Stimulated activated CD4-positive, alpha-beta T cell treated with anti-CD3 and anti-CD28 coated beads, Interleukin-12 subunit alpha, Interleukin-12 subunit beta, amount 100 ng/mL, for 48 hours (primary cell): ENCODE measurements at regions not wholly inside any gene's neighbourhood (a gene's known extent, or its start where the extent isn't known, plus 50 kb on each side); places are given as distances from the start of the nearest gene placed in this dataset.

Source experiments
- DNase-seq, 3 donors: peaks; one replicate each; pipeline ENCODE4 v3.0.0-alpha.2; 2020; ENCODE audit warnings: low read depth in 2 of 3, low spot score in 1 of 3

GRCh38 chr4:18816228-18816895 is 794.8 kb upstream of the LCORL start:
- no peak for DNase-seq

DNA sequence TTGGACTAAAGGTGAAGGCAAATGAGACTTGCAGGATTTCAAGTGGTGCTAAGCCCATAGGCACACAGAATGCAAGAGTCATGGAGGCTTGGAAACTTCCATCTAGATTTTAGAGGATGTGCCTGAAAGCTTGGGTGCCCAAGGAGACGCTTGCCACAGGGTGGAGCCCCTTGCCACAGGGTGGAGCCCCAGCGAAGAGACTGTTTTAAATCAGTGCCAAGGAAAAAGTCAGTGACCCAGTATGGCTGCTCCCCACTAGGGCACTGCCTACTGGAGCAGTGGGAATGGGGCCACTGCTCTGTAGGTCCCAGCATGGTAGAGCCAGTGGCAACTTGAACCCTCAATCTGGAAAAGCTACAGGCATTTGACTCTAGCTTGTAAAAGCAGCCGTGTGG is 794.2 kb upstream of the LCORL start:
- DNase-seq, result no peak

DNA sequence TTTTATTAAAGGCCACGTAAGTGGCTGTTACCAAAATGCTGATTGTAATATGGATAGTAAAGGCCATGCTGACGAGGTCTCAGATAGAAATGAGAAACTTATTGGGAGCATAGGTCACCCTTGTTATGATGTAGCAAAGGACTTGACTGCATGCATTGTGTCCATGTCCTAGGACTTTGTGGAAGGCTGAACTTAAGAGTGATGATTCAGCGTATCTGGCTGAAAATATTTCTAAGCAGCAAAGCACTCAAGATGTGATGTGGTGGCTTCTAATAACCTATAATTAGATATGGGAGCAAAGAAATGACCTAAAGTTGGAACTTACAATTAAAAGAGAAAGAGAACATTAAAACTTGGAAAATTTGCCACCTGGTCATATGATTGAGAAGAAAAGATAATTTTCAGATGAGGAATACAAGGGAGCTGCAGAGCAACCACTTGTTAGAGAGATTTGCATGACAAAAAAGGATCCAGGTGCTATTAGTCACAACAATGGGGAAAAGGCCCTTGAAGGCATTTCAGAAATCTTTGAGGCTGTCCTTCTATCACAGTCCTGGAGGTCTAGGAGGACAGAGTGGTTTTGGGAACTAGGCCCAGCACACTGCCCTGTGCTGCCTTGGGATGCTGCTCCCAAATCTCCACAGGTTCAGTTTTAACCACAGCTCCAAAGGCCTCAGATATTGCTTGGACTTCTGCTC is 793.7 kb upstream of the LCORL start:
- DNase-seq, result no peak

- no peak for DNase-seq
Observed at GRCh38 chr4:18813771-18814170, 792.2 kb upstream of the LCORL start.

- no peak for DNase-seq
Observed at GRCh38 chr4:18813055-18813454, 791.5 kb upstream of the LCORL start.

GRCh38 chr4:18803781-18804180 is 782.2 kb upstream of the LCORL start:
- DNase-seq, result no peak

- DNase-seq, result no peak
Observed at GRCh38 chr4:18798123-18798522, 776.6 kb upstream of the LCORL start.

DNA sequence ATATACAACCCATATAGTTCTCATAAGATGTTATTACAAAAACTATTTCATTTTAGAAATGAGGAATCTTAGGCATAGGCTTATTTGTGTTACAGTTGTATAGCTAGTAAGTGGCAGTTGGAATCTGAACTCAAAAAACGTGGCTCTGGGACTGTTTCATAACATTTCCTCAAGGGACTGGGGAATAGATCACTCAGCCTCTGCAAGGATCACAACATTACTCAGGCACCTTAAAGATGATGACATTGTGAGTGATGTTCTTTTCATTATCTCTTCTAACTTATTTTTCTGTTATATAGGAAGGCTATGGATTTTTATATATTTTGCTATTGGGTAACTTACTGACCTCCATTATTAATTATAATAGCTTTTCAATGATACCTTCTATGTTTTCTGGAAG is 774.2 kb upstream of the LCORL start:
- DNase-seq, result no peak

- DNase-seq, result no peak
Observed at GRCh38 chr4:18777190-18777930, 755.8 kb upstream of the LCORL start.

DNA sequence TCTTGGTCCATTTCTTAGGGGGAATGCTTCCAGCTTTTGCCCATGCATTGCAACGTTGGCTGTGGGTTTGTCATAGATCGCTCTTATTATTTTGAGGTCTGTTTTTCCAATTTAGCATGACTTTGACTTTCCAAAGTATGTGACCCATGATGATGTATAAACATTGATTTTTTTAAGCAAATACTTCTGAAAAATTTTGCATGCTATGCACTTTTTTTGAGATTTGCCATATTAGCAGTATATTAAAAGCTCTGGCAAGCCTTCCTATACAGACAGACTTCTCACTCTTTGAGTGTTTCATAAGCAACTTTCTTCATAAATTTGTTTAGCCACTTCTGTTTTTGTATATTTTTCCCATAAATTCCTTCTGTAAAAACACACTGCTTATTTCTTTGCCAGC is 746.4 kb upstream of the LCORL start:
- no peak for DNase-seq

DNA sequence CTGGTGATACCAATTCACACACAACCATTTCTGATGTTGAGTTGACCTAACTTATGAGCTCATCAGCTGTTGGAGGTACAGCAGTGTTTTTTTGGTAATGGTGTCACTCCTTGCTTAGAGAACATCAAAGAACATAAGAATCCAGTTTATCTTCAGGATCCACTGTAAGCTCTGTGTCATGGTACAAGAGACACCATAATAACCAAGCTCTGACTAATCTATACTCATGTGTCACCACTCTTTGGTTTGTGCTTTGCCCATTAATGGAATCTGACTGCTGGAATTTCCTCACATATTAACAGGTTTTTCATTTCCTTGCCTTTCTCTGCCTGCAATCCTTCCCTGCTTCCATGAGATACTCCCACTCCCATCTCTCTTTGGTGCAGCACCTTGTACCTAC is 735.1 kb upstream of the LCORL start:
- DNase-seq, result no peak

GRCh38 chr4:18754180-18754579 is 732.6 kb upstream of the LCORL start:
- DNase-seq, result no peak

DNA sequence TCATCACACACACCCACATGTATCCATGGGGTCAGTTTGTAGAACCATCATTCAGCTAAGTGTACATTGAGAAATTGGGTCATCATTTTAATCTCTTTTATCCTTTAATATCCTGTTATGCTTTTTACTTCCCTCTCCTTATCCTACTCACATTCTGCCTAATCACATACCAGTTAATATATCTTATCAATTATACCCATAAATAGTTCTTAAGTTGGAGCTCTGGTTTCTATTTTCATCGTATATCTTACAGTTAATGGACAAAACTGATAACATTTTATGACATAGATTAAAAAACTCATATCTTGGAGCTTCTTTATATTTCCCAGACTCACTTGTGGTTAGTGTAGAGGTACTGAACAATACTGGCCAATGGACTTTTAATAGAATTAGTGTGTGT is 729.5 kb upstream of the LCORL start:
- DNase-seq, result no peak

DNA sequence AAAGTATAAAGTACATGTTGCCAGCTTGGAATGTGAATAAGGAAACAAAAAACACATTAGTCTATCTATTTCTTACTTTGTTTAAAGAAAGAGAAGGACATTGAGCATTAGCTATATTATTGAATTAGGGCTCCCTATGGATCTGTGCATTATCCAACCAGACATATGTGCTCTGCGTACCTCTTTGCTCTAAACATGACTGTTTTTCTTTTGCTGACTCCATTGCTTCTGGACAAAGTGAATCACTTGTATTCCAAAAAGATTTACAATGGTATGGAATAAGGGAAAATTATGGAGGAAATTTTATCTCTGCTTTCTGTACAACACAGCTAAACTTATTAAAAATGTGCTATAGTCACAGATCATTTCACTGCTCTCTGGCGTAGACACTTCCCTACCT is 727.8 kb upstream of the LCORL start:
- DNase-seq, result no peak

GRCh38 chr4:18736551-18736950 is 715.0 kb upstream of the LCORL start:
- no peak for DNase-seq

DNA sequence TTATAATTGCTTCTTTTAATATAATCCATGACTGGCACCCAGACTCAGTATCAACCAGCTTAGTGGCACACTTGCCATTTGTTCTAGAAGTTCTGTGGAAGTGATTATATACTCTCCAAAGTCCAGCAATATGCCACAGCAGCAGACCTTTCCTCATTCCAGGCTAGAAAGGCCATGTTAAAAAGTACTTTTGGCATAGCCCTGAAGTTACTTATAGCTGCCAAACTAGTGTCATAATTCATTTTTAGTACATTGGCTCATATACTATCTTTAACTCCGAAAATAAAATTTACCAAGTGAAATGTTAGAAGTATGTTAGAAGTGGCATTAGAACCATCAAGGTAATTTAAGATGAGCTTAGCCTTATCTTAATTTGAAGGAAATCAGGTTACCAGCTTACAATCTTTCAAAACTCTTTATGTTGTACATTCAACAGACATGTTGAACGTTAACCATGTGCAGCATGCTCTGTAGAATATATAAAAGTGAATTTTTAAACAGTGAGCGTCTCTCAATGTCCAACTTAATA is 714.2 kb upstream of the LCORL start:
- no peak for DNase-seq

GRCh38 chr4:18734405-18734804 is 712.9 kb upstream of the LCORL start:
- DNase-seq, result no peak

DNA sequence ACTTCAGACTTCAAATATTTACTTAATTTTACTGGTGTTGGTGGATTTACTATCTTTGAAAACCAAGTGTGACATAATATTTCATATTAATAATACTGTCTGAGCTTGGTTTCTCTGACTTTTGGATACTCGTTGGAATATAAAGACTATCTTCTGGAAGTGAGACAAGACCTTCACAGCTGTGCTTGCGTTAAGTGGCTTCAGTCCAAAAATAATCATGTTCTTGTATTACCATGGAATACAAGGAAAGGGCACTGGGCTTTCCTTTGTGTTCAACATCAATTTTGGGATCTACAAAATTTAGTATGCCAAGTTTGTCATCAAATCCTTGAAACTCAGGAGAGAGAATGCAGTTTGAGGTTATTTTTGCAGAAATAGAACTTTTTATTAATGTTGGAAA is 712.4 kb upstream of the LCORL start:
- DNase-seq, result no peak

DNA sequence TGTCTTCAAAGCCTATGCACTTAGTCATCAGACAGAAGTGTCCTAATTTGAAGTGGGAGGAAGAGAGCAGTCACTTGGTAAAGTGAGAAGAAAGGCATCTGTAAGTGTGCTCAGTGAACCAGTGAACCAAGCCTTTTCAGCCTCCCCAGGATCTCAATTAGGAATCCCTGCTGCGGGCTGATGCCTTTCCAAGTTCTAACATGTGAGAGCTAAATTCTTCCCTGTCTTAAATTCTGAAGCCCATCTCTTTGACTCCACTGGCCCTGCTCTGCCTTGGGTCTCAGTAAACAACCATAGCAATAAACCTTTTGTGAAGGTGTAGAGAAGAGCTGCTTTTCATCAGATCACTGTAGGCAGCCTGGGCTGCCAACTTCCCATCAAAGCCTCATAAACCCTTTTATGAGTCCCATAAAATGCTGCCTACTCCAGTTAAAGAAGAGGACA is 701.2 kb upstream of the LCORL start:
- no peak for DNase-seq

DNA sequence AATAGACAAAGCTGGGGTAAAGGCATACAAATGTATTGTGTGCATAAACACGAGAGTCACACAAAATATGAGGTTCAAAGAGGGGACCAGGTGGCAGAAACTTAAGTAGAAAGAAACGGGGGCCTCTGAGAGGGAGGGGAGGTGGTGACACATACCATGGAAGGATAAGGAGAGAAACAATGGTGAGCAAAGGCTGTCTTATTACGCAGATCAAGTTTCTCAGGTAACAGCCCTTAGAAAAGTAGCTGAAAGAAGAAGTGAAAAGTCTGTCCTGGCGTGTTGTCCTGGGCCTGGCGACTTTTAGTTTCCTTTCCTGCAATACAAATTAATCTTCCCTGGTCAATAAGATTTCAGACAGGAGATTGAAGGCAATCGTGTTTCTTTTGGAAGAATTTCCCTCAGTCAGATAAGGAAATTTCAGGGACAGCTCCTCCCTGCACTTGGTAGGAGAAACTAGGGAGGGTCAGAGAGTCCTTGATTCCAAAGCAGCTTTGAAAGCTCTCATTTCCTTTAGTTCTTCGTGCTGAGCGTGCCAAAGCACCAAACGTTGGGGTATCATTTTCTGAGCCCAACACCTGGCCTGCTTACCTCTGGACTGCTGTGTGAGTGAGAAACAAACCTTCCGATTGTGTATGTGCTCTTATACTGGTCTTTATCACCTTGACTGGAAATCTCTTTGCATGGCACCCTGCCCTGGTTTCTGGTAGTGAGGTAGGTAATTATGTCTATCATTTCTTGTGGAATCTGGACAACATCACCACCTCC is 676.7 kb upstream of the LCORL start:
- no peak for DNase-seq
